Stomach (tissue), 4 donors: ENCODE measurements at regions not wholly inside any gene's neighbourhood (a gene's known extent, or its start where the extent isn't known, plus 50 kb on each side); places are given as distances from the start of the nearest gene placed in this dataset.

Experiments used
- POLR2A ChIP-seq, 4 donors: fragments of 450-650 bp; IDR thresholded peaks; one replicate each; pipeline ENCODE4 v1.6.1; 2016; ENCODE audit warnings: antibody characterized with exemption in 4 of 4, control low read depth in 2 of 4, mild to moderate bottlenecking in 1 of 4, moderate library complexity in 1 of 4
- POLR2AphosphoS5 ChIP-seq, 3 donors: sonication (generic); formaldehyde crosslinking; IDR thresholded peaks; one replicate each; pipeline ENCODE4 v1.6.1; 2016; ENCODE audit warnings: antibody characterized with exemption in 3 of 3
- TF ChIP-seq, protein P1 (sequence below), 7 experiments: fragments of 450-650 bp in 4 of 7; fragments of 200-600 bp in 3 of 7; sonication (generic) in 3 of 7; IDR thresholded peaks; one replicate each; pipeline ENCODE4 v1.5.1; 2016 to 2019; ENCODE audit warnings: antibody characterized with exemption in 7 of 7, control low read depth in 2 of 7, mild to moderate bottlenecking in 1 of 7

DNA sequence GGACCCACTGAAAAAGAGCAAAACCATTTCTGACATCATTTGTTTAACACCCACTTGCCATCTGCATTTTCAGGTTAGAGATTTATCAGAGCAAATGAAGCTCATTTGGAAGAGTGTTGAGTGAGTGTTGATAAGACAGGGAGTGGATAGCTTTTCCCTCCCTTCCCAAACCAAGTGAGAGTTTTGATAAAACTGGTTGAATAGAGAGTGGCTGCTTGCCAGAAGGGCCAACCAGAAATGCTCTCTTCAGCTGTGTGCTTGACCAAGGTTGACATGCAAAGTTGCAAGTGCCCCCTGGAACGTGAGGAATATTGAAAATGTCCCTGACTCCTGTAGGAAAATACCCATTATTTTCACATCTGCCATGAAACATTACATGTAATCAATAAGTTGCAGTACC is 1487.0 kb upstream of the FLRT2 start:
- TF ChIP-seq, protein P1, sequence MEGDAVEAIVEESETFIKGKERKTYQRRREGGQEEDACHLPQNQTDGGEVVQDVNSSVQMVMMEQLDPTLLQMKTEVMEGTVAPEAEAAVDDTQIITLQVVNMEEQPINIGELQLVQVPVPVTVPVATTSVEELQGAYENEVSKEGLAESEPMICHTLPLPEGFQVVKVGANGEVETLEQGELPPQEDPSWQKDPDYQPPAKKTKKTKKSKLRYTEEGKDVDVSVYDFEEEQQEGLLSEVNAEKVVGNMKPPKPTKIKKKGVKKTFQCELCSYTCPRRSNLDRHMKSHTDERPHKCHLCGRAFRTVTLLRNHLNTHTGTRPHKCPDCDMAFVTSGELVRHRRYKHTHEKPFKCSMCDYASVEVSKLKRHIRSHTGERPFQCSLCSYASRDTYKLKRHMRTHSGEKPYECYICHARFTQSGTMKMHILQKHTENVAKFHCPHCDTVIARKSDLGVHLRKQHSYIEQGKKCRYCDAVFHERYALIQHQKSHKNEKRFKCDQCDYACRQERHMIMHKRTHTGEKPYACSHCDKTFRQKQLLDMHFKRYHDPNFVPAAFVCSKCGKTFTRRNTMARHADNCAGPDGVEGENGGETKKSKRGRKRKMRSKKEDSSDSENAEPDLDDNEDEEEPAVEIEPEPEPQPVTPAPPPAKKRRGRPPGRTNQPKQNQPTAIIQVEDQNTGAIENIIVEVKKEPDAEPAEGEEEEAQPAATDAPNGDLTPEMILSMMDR (IDR thresholded peaks at IDR 0.05): no peak
- TF ChIP-seq POLR2AphosphoS5 (IDR thresholded peaks at IDR 0.05) (no peak), POLR2A (IDR thresholded peaks at IDR 0.05) (no peak)
